HUES64 (cell line): ENCODE measurements at regions not wholly inside any gene's neighbourhood (a gene's known extent, or its start where the extent isn't known, plus 50 kb on each side); places are given as distances from the start of the nearest gene placed in this dataset.

Experiments used
- H3K27ac ChIP-seq: 2 replicates; pipeline ENCODE4 v1.7.0; 2013; ENCODE audit warnings: low read depth, low read length, inconsistent platforms
- H3K27me3 ChIP-seq: 2 replicates; pipeline ENCODE4 v1.6.1; 2013; ENCODE audit warnings: mild to moderate bottlenecking, low read length; ENCODE audit not compliant: insufficient read depth
- H3K36me3 ChIP-seq: 2 replicates; pipeline ENCODE4 v1.6.1; 2013; ENCODE audit warnings: mild to moderate bottlenecking, low read length; ENCODE audit not compliant: insufficient read depth
- H3K4me1 ChIP-seq: 2 replicates; pipeline ENCODE4 v1.6.1; 2013; ENCODE audit warnings: mild to moderate bottlenecking, low read length, moderate library complexity; ENCODE audit not compliant: insufficient read depth
- H3K4me3 ChIP-seq: 2 replicates; pipeline ENCODE4 v1.5.1; 2013; ENCODE audit warnings: mild to moderate bottlenecking, low read length, moderate library complexity
- H3K9ac ChIP-seq: 2 replicates; pipeline ENCODE4 v1.6.1; 2013; ENCODE audit warnings: mild to moderate bottlenecking, low read depth, low read length
- H3K9me3 ChIP-seq: 2 replicates; pipeline ENCODE4 v1.6.1; 2013; ENCODE audit warnings: low read depth, low read length; ENCODE audit not compliant: insufficient read depth
- WGBS: fragments of 150-250, 120-280 bp; methylation state at CpG from one replicate; pipeline ENCODE4 v1.1.7; 2013; ENCODE audit warnings: missing lambda C conversion rate; 5-methylcytosine and 5-hydroxymethylcytosine counted together

DNA sequence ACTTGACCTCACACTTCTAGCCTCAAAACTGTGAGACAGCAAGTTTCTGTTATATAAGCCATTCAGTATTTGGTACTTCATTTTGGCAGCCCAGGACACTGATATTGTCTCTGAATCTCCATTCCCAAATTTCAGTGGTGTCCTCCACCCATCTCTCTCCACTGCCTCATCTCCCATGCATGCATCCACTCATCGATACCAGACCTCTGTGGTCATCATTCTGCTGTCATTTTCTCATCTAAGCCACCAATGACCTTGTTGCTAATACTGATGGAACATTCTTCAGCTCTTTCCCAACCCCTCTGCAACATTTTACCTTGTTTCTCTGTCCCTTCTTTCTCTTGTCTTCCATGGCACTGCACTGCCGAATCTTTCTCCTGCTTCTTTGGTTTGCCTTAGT is 221.8 kb downstream of the SNX18 start:
- 95% methylated on average over 2 of the region's 2 CpGs for WGBS

DNA sequence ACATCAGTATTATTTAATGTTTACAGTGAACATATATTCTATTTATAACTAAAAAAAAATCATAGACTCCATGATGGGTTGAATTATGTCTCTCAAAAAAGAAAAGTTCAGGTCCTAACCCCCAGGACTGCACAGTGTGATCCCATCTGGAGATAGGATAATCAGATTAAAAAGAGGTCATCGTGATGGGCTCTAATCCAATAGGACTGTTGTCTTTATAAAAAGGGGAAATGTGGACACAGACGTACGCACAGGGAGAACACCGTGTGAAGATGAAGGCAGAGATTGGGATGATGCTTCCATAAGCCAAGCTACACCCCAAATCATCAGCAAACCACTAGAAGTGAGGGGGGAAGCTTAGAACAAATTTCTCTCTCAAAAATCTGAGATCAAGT is 221.4 kb downstream of the SNX18 start:
- H3K36me3 ChIP-seq, result no peaks in the 10 kb centered on the region
- H3K4me3 ChIP-seq, result no peak overlapping the region
- H3K4me1 ChIP-seq, result peaks cover 16% of the 10 kb centered on the region
- 99% methylated on average over 4 of the region's 4 CpGs for WGBS
- no peak overlapping the region for H3K9ac ChIP-seq
- H3K27me3 ChIP-seq, result no peaks in the 10 kb centered on the region
- no peak overlapping the region for H3K27ac ChIP-seq
- no peaks in the 10 kb centered on the region for H3K9me3 ChIP-seq

More for the DNA sequence above, 221.8 kb downstream of the SNX18 start:
- Histone ChIP-seq H3K27me3 (no peaks in the 10 kb centered on the region), H3K36me3 (no peaks in the 10 kb centered on the region), H3K4me3 (no peak overlapping the region), H3K9ac (no peak overlapping the region), H3K9me3 (no peaks in the 10 kb centered on the region), H3K27ac (no peak overlapping the region), H3K4me1 (peaks cover 20% of the 10 kb centered on the region)

DNA sequence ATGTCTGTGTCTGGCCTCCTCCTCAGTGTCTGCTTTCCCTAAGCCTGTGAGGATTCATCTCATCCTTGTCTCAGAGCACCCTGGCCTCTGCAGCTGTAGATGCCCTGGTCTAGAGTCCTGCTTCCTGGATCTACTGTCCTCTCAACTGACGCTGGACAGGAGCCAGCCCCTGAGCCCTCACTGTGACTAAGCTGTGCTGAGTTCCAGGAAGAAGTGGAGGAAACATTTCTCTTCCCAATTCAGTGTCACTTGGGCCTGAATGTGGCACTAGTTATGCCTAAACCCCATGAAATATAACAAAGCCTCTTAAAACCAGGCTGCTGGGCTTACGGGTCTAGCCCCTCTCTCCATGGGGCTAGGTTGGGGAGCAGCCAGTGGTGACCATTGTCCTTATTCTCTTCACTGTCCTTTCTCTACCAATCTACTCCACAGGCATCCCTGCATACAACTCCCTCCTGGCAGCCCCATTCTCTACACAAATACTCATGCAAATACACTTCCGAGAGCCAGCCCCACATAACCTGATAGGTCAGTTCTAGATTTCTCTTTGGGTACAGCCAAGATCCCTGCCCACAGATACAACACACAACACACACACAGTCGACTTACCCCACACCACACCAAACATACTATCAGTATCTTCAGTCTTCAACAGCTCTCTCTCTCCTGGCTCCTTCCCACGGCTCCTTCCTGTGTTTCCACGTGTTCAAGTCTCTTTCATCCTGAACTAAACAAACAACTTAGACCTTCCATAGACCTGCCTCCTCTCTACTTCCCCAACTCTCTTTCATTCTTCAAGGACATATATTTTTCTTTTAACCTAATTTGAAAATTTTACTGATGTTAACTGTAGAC is 220.8 kb downstream of the SNX18 start:
- Histone ChIP-seq H3K9ac (no peak overlapping the region), H3K9me3 (no peaks in the 10 kb centered on the region), H3K27me3 (no peaks in the 10 kb centered on the region), H3K4me1 (peaks cover 10% of the 10 kb centered on the region), H3K36me3 (no peaks in the 10 kb centered on the region), H3K4me3 (no peak overlapping the region), H3K27ac (no peak overlapping the region)
- 88% methylated on average over 6 of the region's 6 CpGs for WGBS

DNA sequence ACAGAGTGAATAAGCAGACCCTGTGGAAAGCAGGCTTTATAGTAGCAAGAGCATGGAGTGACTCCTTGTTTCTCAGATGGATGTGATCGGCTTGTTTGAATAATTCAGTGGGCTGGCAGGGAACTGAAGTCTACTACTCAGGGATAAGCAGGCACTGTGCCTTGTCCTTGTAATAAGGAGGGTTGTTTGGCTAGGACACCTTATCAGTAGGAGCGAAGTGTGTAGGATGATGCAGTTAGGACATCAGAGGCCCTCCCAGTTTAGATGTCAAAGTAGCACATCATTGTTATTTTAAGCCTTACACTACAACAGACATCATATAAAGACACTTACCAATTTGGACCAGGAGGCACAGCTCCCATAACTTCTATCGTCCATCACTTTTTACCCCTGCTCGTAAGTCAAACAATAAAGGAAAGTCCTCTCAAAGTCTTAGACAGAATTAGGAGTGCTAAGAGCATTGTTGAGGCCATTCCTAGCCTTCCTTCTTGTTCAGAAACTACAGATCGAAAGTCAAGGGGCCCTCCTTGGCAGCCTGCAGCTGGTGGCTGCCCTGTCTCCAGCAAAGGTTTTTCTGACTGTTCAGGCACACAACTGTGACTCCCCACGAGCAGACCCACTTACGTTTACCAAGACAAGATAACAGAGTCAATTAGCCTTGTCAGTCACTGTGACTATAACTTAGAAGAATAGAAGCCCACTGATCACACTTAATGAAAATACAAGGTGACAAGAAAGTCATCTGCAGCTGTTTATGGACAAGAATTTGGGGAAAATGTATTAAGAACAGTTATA is 218.6 kb downstream of the SNX18 start:
- Histone ChIP-seq H3K36me3 (no peaks in the 10 kb centered on the region), H3K9me3 (no peaks in the 10 kb centered on the region), H3K9ac (no peak overlapping the region), H3K27ac (no peak overlapping the region), H3K4me3 (no peak overlapping the region), H3K4me1 (no peaks in the 10 kb centered on the region), H3K27me3 (no peaks in the 10 kb centered on the region)
- WGBS, result 95% methylated on average over 7 of the region's 7 CpGs

DNA sequence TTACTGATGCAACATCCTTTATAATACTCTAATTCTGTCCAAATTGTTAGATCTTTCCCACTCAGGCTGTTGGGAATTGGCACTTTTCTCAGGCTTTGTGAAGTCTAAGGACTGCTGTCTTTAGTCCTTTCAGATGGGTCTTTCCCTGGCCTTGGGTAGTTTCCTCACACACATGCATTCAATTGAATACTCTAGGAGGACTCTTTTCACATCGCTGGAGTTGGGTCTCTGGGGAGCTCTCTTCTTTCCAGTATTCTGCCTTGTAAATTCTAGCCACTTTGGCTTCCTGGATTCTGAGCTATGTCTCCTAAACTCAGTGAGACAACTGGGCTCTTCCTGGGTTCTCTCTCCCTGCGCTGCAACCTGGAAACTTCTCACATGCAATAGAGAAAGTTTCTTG is 215.5 kb downstream of the SNX18 start:
- WGBS, result 100% methylated on average over 1 of the region's 2 CpGs
- H3K27ac ChIP-seq, result no peak overlapping the region

DNA sequence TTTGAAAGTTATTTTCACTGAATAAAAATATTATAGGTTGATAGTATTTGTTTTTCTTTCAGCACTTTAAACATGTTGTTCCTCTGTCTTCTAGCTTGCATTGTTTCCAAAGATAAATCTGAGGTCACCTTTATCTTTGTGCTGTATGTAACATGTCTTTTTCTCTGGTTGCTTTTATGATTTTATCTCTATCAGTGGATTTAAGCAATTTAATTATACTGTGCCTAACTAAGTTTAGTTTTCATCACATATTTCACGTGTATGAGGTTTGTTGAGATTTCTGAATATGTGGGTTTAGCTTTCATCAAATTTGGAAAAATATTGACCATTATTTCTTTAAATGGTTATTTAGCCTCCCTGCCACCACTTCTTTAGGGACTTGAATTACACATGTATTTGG is 214.5 kb downstream of the SNX18 start:
- Histone ChIP-seq H3K4me3 (no peak overlapping the region), H3K27ac (no peak overlapping the region), H3K9me3 (no peaks in the 10 kb centered on the region), H3K4me1 (no peaks in the 10 kb centered on the region), H3K36me3 (no peaks in the 10 kb centered on the region), H3K27me3 (no peaks in the 10 kb centered on the region), H3K9ac (no peak overlapping the region)
- WGBS, result no CpG with 5 or more reads among the region's 1 CpG

More for the DNA sequence above, 215.5 kb downstream of the SNX18 start:
- no peak overlapping the region for H3K4me3 ChIP-seq
- no peaks in the 10 kb centered on the region for H3K4me1 ChIP-seq
- H3K36me3 ChIP-seq, result no peaks in the 10 kb centered on the region
- H3K27me3 ChIP-seq, result no peaks in the 10 kb centered on the region
- H3K9ac ChIP-seq, result no peak overlapping the region
- no peaks in the 10 kb centered on the region for H3K9me3 ChIP-seq

DNA sequence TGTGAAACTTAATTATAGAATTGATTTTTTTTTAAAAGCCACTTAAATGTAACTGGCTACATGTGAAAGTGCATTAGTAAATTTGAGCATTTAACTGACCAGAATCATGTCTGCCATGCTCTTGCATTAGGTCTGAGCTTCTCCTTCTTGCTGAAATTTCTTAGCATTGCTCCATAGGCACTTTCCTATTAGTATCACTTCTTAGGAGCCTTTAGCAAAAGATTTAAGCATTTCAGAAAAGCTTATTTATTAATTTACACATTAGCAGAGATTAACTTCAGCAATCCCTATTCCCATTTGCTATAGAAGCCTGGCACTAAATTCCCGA is 211.0 kb downstream of the SNX18 start:
- WGBS, result 100% methylated on average over 1 of the region's 1 CpG
- Histone ChIP-seq H3K27ac (no peak overlapping the region), H3K4me3 (no peak overlapping the region), H3K4me1 (no peaks in the 10 kb centered on the region; the same call in 1 of the 2 replicates), H3K9ac (no peak overlapping the region), H3K27me3 (no peaks in the 10 kb centered on the region), H3K36me3 (no peaks in the 10 kb centered on the region), H3K9me3 (no peaks in the 10 kb centered on the region)

DNA sequence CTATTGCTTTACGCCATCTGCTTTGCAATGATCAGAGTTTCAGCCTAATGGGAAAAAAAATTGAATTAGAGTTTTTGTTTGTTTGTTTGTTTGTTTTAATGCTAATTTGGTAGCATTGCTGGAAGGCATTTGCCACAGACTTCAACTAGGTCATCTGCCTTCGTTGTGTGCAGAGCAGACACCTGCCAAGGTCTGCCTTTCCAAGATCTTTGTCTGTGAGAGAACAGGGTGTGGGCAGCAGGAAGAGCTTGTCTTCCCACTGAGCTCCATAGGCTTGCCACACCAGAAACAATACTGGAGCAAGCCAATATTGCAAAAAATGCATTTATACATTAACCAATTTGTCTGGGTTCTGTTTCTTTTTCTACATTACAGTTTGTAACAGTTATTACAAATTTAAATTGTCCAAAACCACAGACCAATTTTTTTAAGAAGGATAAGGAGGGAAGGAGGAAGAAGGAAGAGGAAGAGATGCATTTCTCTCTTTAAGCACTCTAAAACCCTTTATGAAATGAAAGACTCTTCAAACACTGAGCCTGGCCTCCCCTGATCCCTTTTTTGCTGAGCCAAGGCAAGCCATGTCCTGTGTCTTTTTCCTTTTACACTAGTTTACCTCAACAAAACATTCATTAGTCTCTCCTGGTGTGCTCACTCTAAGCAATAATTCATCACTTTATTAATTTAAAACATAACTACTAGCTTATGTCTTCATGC is 210.5 kb downstream of the SNX18 start:
- Histone ChIP-seq H3K27ac (no peak overlapping the region), H3K36me3 (no peaks in the 10 kb centered on the region), H3K27me3 (no peaks in the 10 kb centered on the region), H3K4me3 (no peak overlapping the region), H3K4me1 (no peaks in the 10 kb centered on the region; the same call in 1 of the 2 replicates), H3K9ac (no peak overlapping the region), H3K9me3 (no peaks in the 10 kb centered on the region)
- 93% methylated on average over 2 of the region's 2 CpGs for WGBS

DNA sequence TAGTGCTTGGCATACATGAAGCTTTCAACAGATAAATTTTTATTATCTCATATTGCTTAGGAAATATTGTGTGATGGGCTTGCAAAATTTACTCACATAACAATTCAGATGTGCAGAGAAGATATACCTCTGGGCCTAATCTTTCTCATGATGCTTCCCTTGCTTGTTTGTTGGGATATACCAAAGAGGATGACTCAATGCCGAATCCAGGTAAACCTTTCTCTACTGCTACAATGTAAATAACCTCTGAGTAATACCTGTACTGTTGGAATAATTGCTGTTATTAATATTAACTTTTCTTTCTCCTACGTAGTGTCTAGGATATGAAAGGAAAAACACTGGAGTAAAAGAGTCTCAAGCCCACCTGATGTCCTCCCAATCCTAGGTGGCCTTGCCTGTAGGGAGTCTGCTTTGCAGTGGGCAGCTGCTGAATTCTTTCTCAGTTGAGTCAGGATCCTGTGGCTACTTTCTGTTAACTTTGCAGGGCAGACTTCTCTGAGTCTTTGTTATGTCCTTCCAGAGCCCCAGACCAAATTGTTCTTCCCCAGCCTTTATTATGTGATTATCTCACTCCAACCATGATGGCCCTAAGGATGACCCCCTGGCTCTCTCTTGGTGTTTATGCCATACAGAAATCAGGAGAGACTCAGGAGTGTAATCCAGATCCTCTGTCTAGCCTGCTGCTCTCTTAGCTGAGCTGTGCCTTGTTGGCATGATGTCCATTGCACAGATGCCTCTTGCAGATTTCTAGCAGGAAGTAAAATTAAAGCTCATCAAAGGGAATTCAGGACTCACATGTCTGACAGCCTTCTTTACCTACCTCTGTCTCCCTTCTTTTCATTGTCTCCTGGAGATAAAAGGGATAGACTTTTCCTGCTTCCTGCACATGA is 208.1 kb downstream of the SNX18 start:
- Histone ChIP-seq H3K27ac (no peak overlapping the region), H3K9me3 (no peaks in the 10 kb centered on the region)
- WGBS, result no CpG with 5 or more reads among the region's 2 CpGs

DNA sequence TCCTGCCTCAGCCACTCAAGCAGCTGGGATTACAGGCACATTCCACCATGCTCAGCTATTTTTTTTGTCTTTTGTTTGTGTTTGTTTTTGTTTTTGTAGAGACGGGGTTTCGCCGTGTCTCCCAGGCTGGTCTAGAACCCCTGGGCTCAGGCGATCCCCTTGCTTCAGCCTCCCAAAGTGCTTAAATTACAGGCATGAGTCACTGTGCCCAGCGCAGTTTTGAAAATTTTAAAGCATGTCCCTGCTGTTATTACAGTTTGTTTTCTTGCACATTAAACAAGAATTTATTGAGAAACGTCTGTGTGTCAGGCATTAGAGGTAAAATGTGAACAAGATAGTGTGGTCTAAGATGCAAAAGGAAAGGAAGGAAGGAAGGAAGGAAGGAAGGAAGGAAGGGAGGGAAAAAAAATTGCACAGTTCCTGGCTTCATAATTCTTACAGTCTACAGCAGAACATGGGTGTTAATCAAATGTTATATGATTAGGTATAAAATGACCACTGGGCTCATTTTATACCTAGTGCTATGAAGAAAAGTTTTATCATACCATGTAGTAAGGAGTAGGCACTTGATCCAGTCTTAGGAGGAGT is 205.4 kb downstream of the SNX18 start:
- Histone ChIP-seq H3K9me3 (no peaks in the 10 kb centered on the region), H3K27me3 (no peaks in the 10 kb centered on the region), H3K27ac (no peak overlapping the region), H3K4me1 (peaks cover 20% of the 10 kb centered on the region; the same call in 1 of the 2 replicates), H3K9ac (no peak overlapping the region), H3K36me3 (no peaks in the 10 kb centered on the region), H3K4me3 (no peak overlapping the region)
- 70% methylated on average over 6 of the region's 6 CpGs for WGBS

More for the DNA sequence above, 208.1 kb downstream of the SNX18 start:
- no peaks in the 10 kb centered on the region for H3K27me3 ChIP-seq
- H3K4me3 ChIP-seq, result no peak overlapping the region
- H3K9ac ChIP-seq, result no peak overlapping the region
- H3K4me1 ChIP-seq, result peaks cover 4% of the 10 kb centered on the region; the same call in 1 of the 2 replicates
- no peaks in the 10 kb centered on the region for H3K36me3 ChIP-seq
